ENCODE measurements at regions not wholly inside any gene's neighbourhood (a gene's known extent, or its start where the extent isn't known, plus 50 kb on each side); places are given as distances from the start of the nearest gene placed in this dataset.
"Not testable (repeated sequence)": the region's sequence is repeated elsewhere in the genome, so short reads cannot be mapped to it uniquely, and the experiment has no call there.

DNA sequence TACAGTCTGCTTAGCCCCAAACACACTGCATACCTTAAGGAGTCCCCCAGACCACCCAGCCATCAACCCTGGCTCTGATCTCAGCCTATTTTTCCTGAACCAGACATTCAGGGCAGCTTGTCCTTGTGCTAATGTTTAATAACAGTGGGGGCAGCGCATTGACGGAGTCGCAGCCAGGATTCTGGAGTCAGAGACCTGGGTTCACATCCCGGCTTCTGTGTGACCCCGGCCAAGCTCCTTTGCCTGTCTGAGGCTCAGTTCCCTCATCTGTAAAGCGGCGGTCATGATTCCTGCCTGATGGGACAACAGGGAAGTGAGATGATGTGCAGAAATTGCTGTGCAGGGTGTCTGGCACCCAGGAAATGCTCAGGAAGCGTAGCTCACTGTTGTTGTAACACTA, 63.1 kb downstream of the MATN1 start:
- DNase-seq (ENCODE audit: low spot score), result no peak

DNA sequence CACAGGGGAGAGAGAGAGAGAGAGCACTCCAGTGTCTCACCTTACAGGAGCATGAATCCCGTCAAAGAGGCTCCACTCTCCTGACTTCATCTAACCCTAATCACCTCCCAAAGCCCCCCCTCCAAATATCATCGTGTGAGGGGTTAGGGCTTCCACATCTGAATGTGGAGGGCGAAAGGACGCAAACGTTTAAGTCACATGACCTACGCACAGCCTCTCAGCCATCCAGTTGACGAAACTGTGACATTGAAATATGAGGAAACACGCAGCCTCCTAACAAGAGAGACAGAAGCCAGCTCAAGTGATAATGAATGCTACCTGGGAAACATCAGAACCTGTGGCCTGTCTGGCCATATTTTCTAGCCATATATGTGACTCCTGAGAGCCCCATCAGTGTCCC, 63.7 kb downstream of the MATN1 start:
- DNase-seq (ENCODE audit: low spot score), result no peak

DNA sequence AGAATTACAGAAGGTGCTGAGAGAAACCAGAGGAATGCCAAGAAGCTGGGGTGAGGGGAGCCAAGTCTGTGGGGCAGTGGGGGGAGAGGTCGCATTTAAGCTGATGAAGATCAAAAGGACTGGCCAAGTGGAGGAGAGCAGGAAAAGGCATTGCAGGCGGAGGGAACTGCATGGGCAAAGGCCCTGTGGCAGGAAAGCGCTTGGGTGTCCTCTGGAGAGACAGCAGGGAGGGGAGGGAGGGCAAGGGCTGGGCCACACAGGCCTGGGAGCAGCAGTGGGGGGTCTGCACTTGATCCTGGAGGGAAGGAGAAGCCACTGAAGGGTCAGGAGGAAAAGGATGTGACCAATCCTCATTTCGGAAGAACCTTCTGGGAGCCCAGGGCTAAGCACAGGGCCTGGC, 65.0 kb downstream of the MATN1 start:
- DNase-seq (ENCODE audit: low spot score), result not testable (repeated sequence)

- no peak for DNase-seq (ENCODE audit: low spot score)
These were observed 65.4 kb downstream of the MATN1 start for GRCh38 chr1:30658014-30658336.

DNA sequence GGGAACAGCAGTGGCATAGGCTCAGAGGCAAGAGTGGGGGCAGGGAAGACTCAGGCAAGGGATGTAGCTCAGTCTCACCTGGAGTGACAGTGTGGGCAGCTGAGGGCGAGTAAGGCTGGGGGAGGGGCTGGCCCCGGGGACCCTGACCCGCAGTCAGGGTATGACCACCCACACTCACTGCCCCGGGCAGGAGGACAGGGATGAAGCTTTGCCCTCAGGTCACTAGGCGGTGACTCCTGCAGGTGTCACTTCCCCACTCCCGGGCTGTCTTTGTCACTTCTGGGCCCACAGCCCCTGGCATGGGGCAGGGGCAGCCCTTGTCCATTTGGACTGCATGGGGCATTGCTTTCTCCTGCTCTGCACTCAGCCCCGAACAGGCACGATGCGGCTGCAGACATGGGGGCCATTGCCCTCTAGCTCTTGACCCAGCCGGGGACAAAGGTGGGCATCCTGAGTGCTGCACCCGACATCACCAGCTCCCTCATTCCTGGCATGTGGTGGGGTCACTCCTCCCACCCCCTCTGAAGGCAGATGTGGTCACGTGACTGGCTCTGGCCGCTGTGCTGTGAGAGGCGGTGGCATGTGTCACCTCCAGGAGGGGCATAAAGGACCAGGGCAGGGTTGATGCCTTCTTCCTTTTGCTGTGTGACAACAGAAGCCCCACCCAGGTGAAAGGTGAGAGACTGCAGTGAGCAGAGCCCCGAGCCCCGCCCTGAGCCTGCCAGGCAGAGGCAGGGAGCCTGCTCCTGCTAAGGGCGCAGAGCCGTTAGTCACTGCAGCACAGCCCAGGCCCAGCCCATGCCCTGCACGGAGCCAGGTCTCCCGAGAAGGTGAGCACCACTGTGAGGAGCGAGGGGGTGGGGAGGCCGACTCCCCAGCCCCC, 66.0 kb downstream of the MATN1 start:
- no peak for DNase-seq (ENCODE audit: low spot score)

DNA sequence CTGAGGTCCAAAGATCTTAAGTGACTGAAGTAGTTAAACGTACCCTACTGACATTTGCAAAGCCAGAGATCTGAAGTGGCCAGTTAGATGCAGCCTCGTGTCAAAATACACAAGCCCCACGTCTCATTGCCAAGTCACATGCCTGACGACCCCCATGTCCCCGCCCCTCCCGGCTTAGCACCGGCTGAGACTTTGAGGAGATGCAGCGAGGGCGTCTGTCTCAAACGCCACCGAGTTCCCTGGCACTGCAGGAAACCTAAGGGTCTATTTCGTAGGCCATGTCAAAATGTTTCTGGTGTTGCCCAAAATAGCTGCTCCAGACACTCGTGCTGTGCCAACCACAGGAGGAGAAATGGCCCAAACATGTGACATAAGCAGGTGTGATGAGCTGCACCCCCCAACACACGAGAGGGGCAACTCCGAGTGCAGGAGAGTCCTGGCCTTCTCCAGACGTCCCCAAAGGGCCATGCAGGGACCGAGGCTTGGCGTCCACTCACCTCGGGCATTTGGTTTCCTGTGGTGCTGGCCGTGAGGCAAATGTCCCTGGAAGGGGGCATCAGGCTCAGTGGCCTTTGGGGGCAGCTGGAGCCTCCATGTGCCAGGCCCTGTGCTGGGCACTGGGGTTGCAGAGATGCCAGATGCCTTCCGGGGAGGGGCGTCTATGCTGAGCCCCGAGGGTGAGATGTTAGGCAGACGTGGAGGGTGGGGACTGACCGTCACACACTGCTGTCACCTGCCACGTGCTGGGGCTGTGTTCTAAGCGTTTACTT, 67.0 kb downstream of the MATN1 start:
- DNase-seq (ENCODE audit: low spot score), result no peak

DNA sequence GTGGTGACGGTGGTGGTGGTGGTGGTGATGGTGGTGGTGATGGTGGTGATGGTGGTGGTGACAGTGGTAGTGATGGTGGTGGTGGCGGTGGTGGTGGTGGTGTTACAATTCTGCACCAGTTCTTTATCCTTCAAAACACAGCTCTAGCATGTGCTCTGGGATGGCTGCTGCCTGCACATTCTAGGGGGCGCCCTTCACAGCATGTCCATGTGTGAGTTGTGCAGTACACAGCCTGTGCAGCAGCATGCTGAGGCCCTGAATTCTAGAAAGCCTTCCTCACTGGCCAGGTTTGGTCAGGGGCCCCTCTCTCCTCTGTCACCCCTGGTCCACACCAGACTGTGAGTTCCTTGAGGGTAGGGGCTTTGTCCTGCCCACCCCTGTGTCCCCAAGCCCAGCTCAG, 67.7 kb downstream of the MATN1 start:
- no peak for DNase-seq (ENCODE audit: low spot score)

DNA sequence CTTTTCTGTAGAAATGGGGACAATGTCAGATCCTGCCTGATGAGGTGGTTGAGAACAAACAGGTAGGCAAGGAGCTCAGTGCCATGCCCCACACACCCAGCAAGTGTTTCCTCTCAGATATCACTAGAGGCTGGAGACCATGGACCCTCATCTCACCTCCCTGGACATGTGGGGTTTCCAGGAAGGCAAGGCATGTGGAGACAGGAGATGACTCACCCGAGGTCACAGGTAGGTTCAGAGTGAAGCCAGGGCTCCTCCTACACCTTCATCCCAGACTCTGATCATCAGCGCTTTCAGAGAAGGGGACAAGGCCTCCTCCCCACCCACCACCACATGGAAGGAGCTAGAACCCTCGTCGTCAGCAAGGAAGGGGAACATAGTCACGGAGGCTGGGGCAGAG, 69.2 kb downstream of the MATN1 start:
- no peak for DNase-seq (ENCODE audit: low spot score)

DNA sequence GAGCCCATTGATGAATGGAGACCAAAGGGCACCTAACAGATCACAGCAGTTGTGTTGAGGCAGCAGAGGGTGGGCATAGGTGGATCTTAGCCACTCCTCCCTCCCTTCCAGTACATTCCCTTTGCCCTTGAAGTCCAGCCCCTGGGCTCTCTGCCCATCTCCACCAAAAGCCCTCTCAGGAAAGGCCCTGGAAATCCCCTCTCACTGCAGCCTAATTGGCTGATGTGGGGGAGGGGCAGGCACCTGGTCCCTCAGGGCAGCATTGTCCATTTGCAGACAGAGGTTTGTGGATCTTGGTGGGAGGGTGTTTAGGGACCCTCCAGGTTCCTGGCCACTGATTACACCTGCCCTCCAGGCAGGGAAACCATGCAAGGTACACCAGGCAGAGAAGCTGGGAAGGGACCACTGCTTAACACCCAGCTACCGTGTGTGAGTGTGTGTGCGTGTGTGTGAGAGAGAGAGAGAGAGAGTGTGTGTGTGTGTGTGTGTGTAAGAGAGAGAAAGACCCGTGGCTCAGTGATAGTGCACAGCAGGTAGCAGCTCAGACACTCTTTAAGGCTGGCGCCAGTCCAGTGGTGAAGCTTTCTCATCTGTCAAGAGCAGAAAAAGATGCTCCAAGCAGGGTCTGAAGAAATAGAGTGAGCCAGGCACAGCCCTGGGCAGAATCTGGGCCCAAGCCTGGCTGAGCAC, 71.1 kb downstream of the MATN1 start:
- no peak for DNase-seq (ENCODE audit: low spot score)

GRCh38 chr1:30651395-30651794, 72.0 kb downstream of the MATN1 start:
- not testable (repeated sequence) for DNase-seq (ENCODE audit: low spot score)

DNA sequence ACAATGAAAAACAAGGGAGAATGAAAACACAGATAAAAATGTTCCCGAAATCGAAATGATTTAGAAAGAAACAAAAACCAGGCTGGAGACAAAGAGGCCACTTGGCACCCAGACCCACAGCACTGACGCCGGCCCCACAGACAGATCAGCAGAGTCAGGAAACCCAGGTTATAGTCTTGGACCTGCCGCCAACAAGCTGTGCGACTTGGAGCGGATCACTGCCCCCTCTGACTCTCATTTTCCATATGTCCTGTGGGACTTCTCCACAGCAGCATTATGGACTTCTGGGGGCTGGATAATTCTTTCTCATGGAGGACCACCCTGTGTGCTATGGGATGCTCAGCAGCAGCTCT, 72.4 kb downstream of the MATN1 start:
- no peak for DNase-seq (ENCODE audit: low spot score)

GRCh38 chr1:30650038-30650967, 73.1 kb downstream of the MATN1 start:
- no peak for DNase-seq (ENCODE audit: low spot score)

GRCh38 chr1:30649321-30649991, 73.9 kb downstream of the MATN1 start:
- no peak for DNase-seq (ENCODE audit: low spot score)

- no peak for DNase-seq (ENCODE audit: low spot score)
These were observed 74.9 kb downstream of the MATN1 start for GRCh38 chr1:30648408-30649000.

GRCh38 chr1:30645807-30646206, 77.6 kb downstream of the MATN1 start:
- peak; percentile 84 for DNase-seq (ENCODE audit: low spot score)

- DNase-seq (ENCODE audit: low spot score), result no peak
These were observed 80.8 kb downstream of the MATN1 start for GRCh38 chr1:30642391-30643120.

GRCh38 chr1:30641572-30642353, 81.6 kb downstream of the MATN1 start:
- no peak for DNase-seq (ENCODE audit: low spot score)

- no peak for DNase-seq (ENCODE audit: low spot score)
These were observed 83.4 kb downstream of the MATN1 start for GRCh38 chr1:30639881-30640452.

DNA sequence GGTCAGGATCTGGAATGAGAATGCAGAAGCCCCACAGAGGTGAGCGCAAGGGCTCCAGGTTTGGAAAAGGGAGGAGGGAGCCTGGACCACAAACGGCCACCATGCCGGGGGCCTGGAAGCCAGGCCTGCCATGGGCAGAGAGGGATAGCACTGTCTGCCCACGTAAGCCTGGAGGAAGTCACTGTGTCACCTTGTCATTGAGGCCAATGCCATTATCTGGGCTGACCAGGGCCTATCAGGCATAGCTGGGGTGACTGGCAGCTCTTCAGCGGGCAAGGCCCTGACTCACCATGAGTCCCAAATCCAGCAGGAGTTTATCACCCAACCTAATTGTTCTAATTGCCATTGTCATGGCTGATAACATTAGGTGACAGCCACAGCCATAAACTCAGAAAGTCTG, 84.6 kb downstream of the MATN1 start:
- DNase-seq (ENCODE audit: low spot score), result no peak

Data from AG08395 (cell line).